Thoracic aorta (tissue), 2 donors: ENCODE measurements at regions not wholly inside any gene's neighbourhood (a gene's known extent, or its start where the extent isn't known, plus 50 kb on each side); places are given as distances from the start of the nearest gene placed in this dataset.

Experiments
- ATAC-seq: fragments of 150-250 bp; one replicate; pipeline ENCODE4 v1.8.0; 2017; ENCODE audit warnings: low read depth; ENCODE audit not compliant: insufficient number of reproducible peaks, low FRiP score
- DNase-seq: peaks from one replicate; pipeline ENCODE4 v3.0.0-alpha.2; 2020; ENCODE audit warnings: low spot score
- H3K27ac ChIP-seq, 2 donors: fragments of 200-600 bp; sonication (generic); 1 replicate in 1 of 2; 2 replicates in 1 of 2; pipeline ENCODE4 v1.5.1; 2016; ENCODE audit warnings: mild to moderate bottlenecking in 2 of 2, moderate library complexity in 2 of 2
- H3K27me3 ChIP-seq: fragments of 200-600 bp; sonication (generic); replicated peaks from 2 replicates; pipeline ENCODE4 v1.6.0; 2016; ENCODE audit warnings: mild to moderate bottlenecking; ENCODE audit not compliant: insufficient read depth
- H3K36me3 ChIP-seq: fragments of 200-600 bp; sonication (generic); one replicate; pipeline ENCODE4 v1.5.1; 2016
- H3K4me1 ChIP-seq, 2 donors: fragments of 200-600 bp; sonication (generic); 1 replicate in 1 of 2; 2 replicates in 1 of 2; pipeline versions ENCODE4 v1.5.1 to v1.6.0; 2016; ENCODE audit warnings: low read depth in 2 of 2, mild to moderate bottlenecking in 1 of 2; ENCODE audit not compliant: control insufficient read depth in 1 of 2
- H3K4me3 ChIP-seq: fragments of 200-600 bp; sonication (generic); 2 replicates; pipeline ENCODE4 v1.5.1; 2016; ENCODE audit warnings: mild to moderate bottlenecking
- H3K9me3 ChIP-seq: fragments of 200-600 bp; sonication (generic); 2 replicates; pipeline ENCODE4 v1.5.1; 2016
- TF ChIP-seq, protein P1 (sequence below): fragments of 200-600 bp; sonication (generic); IDR thresholded peaks from one replicate; pipeline ENCODE4 v1.5.1; 2019; ENCODE audit warnings: antibody characterized with exemption

DNA sequence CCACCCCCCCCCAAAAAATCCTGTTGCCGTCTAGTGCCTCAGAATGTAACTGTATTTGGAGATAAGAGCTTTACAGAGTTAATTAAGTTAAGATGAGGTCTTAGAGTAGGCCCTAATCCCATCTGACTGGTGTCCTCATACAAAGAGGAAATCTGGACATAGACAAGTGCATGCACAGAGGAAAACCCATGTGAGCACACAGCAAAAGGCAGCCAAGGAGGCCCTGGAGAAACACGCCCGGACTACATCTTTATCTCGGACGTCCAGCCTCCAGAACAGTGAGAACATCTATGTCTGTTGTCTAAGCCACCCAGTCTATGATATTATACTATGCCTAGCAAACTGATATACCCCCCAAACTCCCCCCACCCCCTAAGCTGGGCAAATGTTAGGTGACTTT, 193.8 kb downstream of the KATNAL1 start:
- no peak for DNase-seq

DNA sequence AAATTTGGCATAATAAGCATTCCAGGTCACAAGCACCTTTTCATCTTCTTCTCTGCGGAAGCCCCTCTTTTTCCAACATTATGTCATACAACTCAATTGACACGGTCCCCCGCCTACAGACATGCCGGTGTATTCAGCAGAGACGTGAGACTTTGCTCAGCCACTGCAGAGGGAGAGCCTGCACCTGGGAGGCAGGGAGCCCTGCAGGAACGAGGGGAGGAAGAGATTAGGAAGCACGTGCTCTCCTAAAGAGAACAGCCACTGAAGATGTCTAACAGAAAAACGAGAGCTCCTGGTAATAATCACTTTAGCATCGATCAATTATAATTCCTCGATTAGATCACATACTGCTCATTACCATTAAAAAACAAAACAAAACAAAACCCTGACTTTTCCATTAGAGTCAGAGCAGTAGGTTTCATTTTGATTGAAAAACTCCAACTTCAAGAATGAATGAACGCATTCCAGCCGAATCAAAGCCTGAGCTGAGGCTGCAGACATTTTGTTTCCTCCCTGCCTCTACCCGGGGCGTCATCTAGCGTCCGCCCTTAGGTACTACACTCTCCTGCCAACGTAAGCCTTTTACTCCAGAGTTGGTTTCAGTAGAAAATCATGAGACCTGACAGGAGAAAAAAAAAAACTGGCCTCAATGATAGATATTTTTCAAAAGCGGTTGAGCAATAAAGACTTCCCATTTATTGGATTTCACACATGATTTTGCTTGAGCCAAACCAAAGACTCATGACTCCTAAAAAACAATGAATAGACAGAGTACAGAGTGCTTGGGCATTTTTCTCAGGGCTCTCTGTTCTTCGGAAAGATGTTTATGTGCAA, 194.5 kb downstream of the KATNAL1 start:
- Histone ChIP-seq H3K27me3 (no peaks in the 10 kb centered on the region), H3K4me3 (peak overlapping the region; percentile 40), H3K36me3 (no peaks in the 10 kb centered on the region), H3K27ac (peak overlapping the region; percentile 56 to 64), H3K4me1 (peaks cover 18 to 22% of the 10 kb centered on the region in 2 donors), H3K9me3 (no peaks in the 10 kb centered on the region)
- ATAC-seq, result peak; percentile 76
- TF ChIP-seq, protein P1, sequence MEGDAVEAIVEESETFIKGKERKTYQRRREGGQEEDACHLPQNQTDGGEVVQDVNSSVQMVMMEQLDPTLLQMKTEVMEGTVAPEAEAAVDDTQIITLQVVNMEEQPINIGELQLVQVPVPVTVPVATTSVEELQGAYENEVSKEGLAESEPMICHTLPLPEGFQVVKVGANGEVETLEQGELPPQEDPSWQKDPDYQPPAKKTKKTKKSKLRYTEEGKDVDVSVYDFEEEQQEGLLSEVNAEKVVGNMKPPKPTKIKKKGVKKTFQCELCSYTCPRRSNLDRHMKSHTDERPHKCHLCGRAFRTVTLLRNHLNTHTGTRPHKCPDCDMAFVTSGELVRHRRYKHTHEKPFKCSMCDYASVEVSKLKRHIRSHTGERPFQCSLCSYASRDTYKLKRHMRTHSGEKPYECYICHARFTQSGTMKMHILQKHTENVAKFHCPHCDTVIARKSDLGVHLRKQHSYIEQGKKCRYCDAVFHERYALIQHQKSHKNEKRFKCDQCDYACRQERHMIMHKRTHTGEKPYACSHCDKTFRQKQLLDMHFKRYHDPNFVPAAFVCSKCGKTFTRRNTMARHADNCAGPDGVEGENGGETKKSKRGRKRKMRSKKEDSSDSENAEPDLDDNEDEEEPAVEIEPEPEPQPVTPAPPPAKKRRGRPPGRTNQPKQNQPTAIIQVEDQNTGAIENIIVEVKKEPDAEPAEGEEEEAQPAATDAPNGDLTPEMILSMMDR, result peak; percentile 99
- DNase-seq, result no peak

More for the DNA sequence above, 193.8 kb downstream of the KATNAL1 start:
- H3K4me1 ChIP-seq, result peaks cover 18 to 22% of the 10 kb centered on the region in 2 donors
- peak overlapping the region; percentile 56 to 64 for H3K27ac ChIP-seq
- ATAC-seq, result no peak
- no peaks in the 10 kb centered on the region for H3K36me3 ChIP-seq
- H3K9me3 ChIP-seq, result no peaks in the 10 kb centered on the region
- peak overlapping the region; percentile 5 for H3K4me3 ChIP-seq
- TF ChIP-seq, protein P1, result no peak
- no peaks in the 10 kb centered on the region for H3K27me3 ChIP-seq

- Histone ChIP-seq H3K9me3 (no peaks in the 10 kb centered on the region), H3K27ac (no peak overlapping the region)
- no peak for ATAC-seq
Observed at GRCh38 chr13:30111810-30112209, 195.5 kb downstream of the KATNAL1 start.

DNA sequence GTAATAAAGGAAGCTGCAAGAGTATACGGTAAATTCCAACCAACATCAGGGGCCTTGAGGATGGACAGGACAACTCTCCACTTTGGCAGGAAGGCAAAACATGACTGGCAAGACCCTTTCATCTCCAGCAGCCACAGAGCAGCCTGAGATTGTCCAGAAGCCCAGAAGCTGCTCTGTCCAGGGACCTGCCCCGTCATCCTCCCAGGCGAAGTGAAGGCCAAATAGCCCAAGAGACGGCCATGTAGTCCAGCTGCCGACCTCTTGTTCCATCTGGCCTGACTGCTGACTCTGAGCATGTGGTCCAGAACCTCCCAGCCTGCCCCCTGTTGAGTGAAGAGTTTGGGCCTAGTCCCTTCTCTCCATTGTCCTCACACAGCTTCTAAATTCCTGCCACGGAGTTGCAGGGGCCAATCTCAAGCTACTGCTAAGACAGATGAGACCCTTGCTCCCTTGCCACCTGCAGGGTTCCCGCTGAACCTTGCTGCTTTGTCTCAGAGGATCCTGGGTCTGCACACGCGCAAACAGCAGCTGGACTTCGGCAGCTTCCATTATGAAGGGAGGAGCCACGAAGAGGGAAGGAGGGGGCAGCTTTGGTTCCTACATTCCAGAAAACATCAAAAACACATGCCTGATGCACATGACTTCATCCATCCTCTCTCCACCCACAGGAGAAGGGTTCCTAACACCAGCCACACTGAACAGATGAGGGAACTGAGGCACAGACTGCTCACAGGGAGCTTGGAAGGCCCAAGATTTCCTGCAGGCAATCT, 196.9 kb downstream of the KATNAL1 start:
- H3K27ac ChIP-seq, result no peak overlapping the region
- H3K4me1 ChIP-seq, result peaks cover 16 to 22% of the 10 kb centered on the region in 2 donors
- ATAC-seq (no peak), DNase-seq (no peak)
- TF ChIP-seq, protein P1, result no peak
- H3K4me3 ChIP-seq, result no peak overlapping the region
- H3K36me3 ChIP-seq, result no peaks in the 10 kb centered on the region
- H3K27me3 ChIP-seq, result no peaks in the 10 kb centered on the region
- no peaks in the 10 kb centered on the region for H3K9me3 ChIP-seq

More at GRCh38 chr13:30111810-30112209, 195.5 kb downstream of the KATNAL1 start:
- H3K27me3 ChIP-seq, result no peaks in the 10 kb centered on the region
- no peak for DNase-seq
- H3K36me3 ChIP-seq, result no peaks in the 10 kb centered on the region
- peaks cover 18 to 22% of the 10 kb centered on the region in 2 donors for H3K4me1 ChIP-seq
- TF ChIP-seq, protein P1, result no peak
- H3K4me3 ChIP-seq, result no peak overlapping the region

DNA sequence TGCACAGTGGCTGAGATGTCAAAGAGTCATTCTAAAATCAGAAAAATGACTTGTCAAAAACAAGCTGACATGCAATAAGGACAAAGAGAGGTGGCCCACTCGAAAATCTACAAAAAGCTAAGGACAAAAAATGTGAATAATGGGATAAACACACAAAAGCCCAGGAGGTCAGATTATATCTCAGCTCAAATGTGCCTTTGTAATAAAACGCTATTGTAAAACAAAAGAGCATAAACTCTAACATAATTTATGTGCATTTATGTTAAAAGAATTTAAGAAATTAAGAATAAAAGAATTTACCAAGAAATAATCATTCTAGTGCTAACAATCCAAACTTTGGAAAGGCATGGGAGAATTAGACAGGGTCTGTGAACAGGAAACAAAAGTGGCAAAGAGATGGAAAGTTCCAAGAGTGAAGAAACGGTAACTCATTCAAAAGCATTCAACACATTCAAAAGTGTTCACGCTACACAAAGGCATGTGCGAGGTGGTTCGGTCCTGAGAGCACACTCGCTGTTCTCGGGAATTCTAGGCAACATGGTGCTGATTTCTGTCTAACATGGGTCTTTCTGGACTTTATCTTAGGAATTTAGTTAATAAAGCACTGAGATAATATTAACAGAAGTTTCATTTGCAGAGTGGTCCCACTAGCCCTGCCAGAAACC, 197.7 kb downstream of the KATNAL1 start:
- no peak overlapping the region for H3K27ac ChIP-seq
- ATAC-seq, result no peak

More for the DNA sequence above, 197.7 kb downstream of the KATNAL1 start:
- DNase-seq, result no peak
- Histone ChIP-seq H3K27me3 (no peaks in the 10 kb centered on the region), H3K36me3 (no peaks in the 10 kb centered on the region), H3K4me1 (peaks cover 12 to 18% of the 10 kb centered on the region in 2 donors), H3K9me3 (no peaks in the 10 kb centered on the region), H3K4me3 (no peak overlapping the region)
- TF ChIP-seq, protein P1, result no peak
